Right lobe of liver (tissue), 4 donors: ENCODE measurements at regions not wholly inside any gene's neighbourhood (a gene's known extent, or its start where the extent isn't known, plus 50 kb on each side); places are given as distances from the start of the nearest gene placed in this dataset.

ENCODE experiments used
- POLR2A ChIP-seq: fragments of 450-650 bp; IDR thresholded peaks from one replicate; pipeline ENCODE4 v1.6.1; 2017; ENCODE audit warnings: antibody characterized with exemption, mild to moderate bottlenecking
- TF ChIP-seq, protein P1 (sequence below), 4 donors: fragments of 200-600 bp in 3 of 4; fragments of 450-650 bp in 1 of 4; IDR thresholded peaks; one replicate each; pipeline versions ENCODE4 v1.5.1 to v1.8.0; 2016 to 2022; ENCODE audit warnings: antibody characterized with exemption in 4 of 4, mild to moderate bottlenecking in 2 of 4
- donor health status: DM: no; HTN: no; CAD: no.
- donor health status: DM: no; HTN: no; CAD: no.
- donor health status: DM: no; HTN: yes; CAD: no.

DNA sequence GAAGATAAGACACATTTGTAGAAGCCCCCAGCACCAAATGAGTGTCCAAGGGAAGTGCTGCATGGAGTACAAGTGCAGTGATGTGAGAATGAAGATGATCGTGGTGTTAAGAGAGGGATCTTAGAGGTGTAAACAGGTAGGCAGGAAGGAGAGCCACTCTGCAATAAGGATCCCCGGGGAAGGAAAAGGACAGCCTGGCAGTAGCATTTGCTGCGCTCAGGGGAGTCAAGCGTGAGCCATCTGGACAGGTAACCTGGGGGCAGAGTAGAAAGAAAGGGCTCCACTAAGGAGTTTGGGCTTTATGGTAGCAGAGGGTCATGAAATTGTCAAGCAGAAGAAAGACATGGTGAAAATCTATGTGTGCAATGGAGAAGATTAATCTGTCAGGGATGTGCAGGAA is 587.2 kb downstream of the BUD13 start:
- TF ChIP-seq, protein P1, sequence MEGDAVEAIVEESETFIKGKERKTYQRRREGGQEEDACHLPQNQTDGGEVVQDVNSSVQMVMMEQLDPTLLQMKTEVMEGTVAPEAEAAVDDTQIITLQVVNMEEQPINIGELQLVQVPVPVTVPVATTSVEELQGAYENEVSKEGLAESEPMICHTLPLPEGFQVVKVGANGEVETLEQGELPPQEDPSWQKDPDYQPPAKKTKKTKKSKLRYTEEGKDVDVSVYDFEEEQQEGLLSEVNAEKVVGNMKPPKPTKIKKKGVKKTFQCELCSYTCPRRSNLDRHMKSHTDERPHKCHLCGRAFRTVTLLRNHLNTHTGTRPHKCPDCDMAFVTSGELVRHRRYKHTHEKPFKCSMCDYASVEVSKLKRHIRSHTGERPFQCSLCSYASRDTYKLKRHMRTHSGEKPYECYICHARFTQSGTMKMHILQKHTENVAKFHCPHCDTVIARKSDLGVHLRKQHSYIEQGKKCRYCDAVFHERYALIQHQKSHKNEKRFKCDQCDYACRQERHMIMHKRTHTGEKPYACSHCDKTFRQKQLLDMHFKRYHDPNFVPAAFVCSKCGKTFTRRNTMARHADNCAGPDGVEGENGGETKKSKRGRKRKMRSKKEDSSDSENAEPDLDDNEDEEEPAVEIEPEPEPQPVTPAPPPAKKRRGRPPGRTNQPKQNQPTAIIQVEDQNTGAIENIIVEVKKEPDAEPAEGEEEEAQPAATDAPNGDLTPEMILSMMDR (IDR thresholded peaks at IDR 0.05) = no peak
- TF ChIP-seq POLR2A = no peak
